H7 (cell line): ENCODE measurements at regions not wholly inside any gene's neighbourhood (a gene's known extent, or its start where the extent isn't known, plus 50 kb on each side); places are given as distances from the start of the nearest gene placed in this dataset.
"Not testable (repeated sequence)": the region's sequence is repeated elsewhere in the genome, so short reads cannot be mapped to it uniquely, and the experiment has no call there.

Experiments used
- DNase-seq: peaks from one replicate; pipeline ENCODE4 v3.0.0; 2012
- H3K27me3 ChIP-seq: 2 replicates; pipeline ENCODE4 v1.6.0; 2011; ENCODE audit warnings: mild to moderate bottlenecking, low read length; ENCODE audit not compliant: control insufficient read depth, insufficient read depth
- H3K36me3 ChIP-seq: replicated peaks from 2 replicates; pipeline ENCODE4 v1.5.1; 2011; ENCODE audit warnings: low read length; ENCODE audit not compliant: control insufficient read depth, insufficient read depth
- H3K4me3 ChIP-seq: 2 replicates; pipeline ENCODE4 v1.5.1; 2011; ENCODE audit warnings: low read depth, mild to moderate bottlenecking, control low read depth, low read length, moderate library complexity; ENCODE audit not compliant: insufficient read depth

DNA sequence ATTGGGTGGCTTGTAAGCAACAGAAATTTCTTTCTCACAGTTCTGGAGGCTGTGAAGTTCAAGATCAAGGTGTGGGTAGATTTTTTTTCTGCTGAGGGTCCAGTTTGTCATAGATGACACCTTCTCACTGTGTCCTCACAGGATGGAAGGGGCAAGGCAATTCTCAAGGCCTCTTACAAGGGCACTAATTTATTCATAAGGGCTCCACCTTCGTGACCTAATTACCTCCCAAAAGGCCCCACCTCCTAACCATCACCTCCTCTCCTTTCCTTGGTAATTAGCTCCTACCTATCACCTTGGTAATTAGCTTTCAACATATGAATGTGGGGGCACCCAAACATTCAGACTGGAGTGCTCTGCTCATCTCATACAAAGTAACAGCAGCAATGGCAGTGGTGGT lies 92.3 kb upstream of the CD44 start:
- Histone ChIP-seq H3K27me3 (no peaks in the 10 kb centered on the region), H3K4me3 (no peak overlapping the region), H3K36me3 (no peaks in the 10 kb centered on the region)
- no peak for DNase-seq

DNA sequence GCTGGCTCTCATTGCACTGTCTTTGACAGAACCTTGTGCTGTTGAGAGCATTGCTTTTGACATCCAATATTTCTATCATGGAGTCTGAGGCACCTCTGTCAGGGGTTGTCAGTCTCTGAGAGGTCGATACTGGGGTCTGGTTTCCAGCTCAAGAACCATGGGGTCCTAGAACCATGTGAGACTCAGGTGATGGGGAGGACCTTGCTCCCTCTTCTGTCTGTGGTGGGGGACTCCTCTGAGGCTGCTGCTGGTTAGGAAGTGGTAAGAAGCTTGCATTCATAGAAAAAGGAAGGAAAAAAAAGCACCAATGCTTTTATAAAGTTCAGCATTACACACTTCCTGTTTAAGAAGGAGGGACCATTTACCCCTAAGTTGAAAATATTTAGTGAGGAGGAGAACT lies 91.8 kb upstream of the CD44 start:
- Histone ChIP-seq H3K36me3 (no peaks in the 10 kb centered on the region), H3K4me3 (no peak overlapping the region), H3K27me3 (no peaks in the 10 kb centered on the region)
- DNase-seq, result no peak

DNA sequence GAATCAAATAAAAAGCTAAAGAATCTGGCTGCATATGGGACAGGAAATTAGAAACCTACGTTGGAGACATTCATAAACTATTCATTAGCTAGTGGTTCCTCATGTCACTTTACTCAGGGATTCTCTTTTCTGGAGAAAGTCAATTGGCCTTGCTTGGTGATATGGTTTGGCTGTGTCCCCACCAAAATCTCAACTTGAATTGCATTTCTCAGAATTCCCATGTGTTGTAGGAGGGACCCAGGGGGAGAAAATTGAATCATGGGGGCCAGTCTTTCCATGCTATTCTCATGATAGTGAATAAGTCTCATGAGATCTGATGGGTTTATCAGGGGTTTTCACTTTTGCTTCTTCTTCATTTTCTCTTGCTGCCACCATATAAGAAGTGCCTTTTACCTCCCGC lies 91.2 kb upstream of the CD44 start:
- Histone ChIP-seq H3K4me3 (no peak overlapping the region), H3K27me3 (no peaks in the 10 kb centered on the region), H3K36me3 (no peaks in the 10 kb centered on the region)
- DNase-seq, result no peak

DNA sequence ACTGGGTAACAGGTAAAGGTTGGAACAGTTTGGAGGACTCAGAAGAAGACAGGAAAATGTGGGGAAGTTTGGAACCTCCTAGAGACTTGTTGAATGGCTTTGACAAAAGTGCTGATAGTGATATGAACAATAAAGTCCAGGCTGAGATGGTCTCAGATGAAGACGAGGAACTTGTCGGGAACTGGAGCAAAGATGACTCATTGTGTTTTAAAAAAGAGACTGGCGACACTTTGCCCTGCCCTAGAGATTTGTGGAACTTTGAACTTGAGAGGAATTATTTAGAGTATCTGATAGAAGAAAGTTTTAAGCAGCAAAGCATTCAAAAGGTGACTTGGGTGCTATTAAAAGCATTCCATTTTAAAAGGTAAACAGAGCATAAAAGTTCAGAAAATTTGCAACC lies 90.6 kb upstream of the CD44 start:
- DNase-seq, H3K4me3 ChIP-seq, H3K36me3 ChIP-seq, H3K27me3 ChIP-seq: not testable (repeated sequence)

DNA sequence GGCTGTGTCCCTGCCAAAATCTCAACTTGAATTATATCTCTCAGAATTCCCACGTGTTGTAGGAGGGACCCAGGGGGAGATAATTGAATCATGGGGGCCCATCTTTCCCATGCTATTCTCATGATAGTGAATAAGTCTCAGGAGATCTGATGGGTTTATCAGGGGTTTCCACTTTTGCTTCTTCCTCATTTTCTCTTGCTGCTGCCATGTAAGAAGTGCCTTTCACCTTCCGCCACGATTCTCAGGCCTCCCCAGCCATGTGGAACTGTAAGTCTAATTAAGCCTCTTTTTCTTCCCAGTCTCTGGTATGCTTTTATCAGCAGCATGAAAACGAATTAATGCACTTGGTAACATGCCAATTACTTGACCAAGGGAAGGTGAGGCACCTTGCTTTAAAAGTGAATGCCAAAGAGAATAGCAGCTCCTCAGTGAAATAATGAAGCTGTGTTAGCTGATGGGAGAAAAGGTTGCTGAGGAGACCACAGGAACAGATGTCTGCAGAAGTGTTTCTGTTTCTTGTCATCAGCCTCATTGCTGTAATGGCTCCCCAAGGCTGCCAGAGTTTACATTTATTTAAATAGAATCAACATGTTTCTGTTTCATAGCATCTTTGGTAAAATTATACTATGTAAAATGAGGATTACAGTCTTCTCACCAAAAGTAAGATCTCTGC lies 89.0 kb upstream of the CD44 start:
- H3K36me3 ChIP-seq, result no peaks in the 10 kb centered on the region
- DNase-seq, result no peak
- no peaks in the 10 kb centered on the region for H3K27me3 ChIP-seq
- H3K4me3 ChIP-seq, result no peak overlapping the region

DNA sequence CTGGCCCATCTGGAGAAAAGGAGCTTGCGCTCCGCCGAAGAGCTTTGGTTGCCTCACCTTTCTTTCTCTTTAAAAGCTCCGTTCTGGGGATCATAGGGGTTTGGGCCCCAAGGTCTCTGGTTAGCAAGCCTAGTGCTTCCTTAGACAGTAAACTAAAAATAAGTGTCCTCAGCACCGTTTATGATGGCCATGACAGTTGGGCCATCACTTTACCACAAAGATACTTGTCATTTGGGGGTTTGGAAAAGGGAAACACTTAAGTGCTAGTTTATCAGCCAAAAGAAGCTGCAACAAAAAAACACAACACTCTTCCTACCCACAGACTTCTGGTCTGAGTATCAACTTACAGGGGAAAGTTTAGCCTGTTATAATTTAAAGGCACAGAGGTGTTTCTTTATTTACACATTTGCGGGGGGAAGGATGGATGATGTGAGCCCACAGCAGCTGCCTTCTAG lies 88.4 kb upstream of the CD44 start:
- Histone ChIP-seq H3K27me3 (no peaks in the 10 kb centered on the region), H3K4me3 (no peak overlapping the region), H3K36me3 (no peaks in the 10 kb centered on the region)
- no peak for DNase-seq

DNA sequence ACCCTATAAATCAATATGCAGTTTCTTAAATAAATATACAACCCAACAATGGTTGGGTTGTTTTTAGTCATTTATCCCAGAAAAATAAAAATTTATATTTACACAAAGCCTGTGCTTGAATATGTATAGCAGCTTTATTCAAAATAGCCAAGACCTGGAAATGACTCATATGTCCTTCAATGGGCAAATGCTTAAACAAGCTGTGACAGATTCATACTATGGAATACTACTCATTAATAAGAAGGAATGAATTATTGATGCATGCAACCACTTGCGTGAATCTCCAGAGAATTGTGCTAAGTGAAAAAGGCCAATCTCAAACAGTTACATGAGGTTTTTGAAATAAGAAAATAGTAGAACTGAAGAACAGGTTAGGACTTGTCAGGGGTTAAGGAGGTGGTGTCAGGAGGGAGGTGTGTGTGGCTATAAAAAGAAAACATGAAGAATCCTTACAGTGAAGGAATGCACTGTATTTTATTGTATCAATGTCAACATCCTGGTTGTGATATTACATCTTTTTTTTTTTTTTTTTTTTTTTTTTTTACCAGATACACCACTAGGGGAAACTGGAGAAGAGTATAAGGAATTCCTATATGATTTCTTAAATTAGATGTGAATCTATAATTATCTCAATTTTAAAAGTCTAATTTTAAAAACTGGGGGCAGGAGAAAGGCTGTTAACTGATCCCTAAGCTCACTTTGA lies 82.4 kb upstream of the CD44 start:
- no peaks in the 10 kb centered on the region for H3K27me3 ChIP-seq
- H3K4me3 ChIP-seq, result no peak overlapping the region
- H3K36me3 ChIP-seq, result no peaks in the 10 kb centered on the region
- DNase-seq, result no peak

DNA sequence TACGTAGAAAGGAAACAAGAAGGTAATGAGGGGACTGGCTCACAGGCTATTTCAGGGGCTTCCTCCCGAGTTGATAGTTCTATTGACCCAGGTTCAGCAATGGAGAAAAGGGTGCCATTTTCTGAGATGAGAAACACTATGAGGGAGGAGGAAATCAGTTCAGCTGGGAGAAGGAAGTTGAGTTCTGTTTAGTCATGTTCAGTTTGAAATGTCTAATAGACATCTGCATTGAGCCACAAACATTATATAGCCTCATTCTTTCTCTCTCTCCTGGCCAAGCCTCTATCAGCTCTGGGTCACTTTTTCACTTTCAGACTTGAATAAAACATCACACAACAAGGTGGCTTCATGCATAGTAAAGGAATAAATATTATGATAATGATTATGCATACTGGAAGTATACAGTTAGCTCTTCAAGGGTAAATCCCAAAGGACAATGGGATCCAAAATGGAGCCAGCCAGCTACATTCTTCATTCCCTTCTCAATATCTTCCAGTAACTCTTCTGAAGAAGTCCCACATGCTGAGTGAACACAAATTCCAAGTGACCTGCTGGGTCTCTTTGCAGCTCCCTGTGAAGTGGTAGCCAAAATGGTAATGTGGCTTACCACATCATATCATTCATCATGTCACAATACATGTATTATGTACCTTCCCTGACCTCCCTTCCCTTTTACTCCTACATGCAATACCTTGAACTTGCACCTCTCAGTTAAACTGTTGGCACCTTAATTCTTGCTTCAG lies 80.9 kb upstream of the CD44 start:
- DNase-seq, result no peak
- no peak overlapping the region for H3K4me3 ChIP-seq
- no peaks in the 10 kb centered on the region for H3K36me3 ChIP-seq
- H3K27me3 ChIP-seq, result no peaks in the 10 kb centered on the region; the same call in 1 of the 2 replicates

DNA sequence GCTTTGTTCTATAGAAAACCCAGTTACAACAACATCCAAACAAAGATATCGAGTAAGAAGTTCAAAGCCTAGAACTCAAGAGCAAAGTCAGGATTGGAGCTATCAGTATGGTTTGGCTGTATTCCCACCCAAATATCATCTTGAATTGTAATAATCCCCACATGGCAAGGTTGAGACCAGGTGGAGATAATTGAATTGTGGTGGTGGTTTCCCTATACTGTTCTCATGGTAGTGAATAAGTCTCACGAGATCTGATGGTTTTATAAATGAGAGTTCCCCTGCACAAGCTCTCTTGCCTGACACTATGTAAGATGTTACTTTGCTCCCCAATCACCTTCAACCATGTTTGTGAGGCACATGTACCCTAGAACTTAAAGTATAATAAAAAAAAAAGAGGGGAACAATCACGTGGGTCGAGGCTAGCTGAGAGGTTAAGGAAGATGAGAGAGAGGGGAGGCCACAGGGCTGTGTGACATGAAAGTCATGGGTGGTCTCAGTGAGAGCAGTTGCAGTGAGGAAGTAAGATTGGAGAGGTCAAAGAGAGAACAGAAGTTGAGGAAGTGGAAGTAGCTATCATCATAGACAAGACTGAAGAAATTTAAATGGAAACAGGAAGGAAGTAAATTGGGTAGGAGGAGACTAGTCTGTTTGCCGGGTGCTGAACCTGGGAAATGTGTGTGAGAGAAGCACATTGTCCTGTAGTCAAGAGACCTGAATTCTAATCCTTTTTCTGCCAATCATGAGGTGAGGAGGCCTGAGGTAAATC lies 80.1 kb upstream of the CD44 start:
- no peak for DNase-seq
- Histone ChIP-seq H3K36me3 (no peaks in the 10 kb centered on the region), H3K27me3 (no peaks in the 10 kb centered on the region; the same call in 1 of the 2 replicates), H3K4me3 (no peak overlapping the region)

DNA sequence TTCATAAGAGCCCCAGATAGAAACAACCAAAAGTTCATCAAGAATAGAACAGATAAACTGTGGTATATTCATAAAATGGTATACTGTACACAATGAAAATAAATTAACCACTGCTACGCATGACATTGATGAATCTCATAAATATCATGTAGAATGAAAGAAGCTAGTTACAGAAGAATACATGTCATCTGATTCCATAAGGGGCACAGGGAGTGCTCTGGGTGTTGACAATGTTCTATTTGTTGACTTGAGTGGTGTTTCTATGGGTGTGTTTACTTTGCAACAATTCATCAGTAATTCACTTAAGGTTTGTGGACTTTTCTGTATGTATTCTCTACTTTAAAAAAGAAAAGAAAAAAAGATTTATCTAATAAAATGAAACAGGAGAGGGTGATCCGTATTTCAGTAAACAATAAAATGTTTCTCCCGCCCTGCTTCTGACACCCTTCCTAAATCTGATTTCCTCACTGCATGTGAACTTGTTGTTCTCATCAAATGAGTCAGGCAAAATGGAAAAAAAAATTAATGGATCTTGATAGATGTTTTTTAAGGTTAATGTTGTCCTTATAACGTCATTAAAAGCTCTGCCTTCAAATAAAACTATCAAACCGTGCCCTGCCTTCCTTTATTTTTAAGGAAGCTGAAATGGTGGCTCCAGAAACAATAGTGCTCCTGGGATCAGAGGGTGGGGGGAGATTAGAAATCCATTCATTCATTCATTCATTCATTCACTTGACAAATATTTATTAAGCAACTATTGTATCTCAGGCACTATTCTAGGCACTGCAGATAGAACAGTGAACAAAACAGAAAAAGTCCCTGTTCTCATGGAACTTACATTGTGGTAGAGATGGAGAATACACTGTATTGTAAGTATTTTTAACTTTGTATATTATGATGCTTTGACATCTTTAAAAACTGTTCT lies 77.2 kb upstream of the CD44 start:
- H3K4me3 ChIP-seq, result no peak overlapping the region
- no peaks in the 10 kb centered on the region for H3K36me3 ChIP-seq
- H3K27me3 ChIP-seq, result no peaks in the 10 kb centered on the region; the same call in 1 of the 2 replicates
- no peak for DNase-seq

DNA sequence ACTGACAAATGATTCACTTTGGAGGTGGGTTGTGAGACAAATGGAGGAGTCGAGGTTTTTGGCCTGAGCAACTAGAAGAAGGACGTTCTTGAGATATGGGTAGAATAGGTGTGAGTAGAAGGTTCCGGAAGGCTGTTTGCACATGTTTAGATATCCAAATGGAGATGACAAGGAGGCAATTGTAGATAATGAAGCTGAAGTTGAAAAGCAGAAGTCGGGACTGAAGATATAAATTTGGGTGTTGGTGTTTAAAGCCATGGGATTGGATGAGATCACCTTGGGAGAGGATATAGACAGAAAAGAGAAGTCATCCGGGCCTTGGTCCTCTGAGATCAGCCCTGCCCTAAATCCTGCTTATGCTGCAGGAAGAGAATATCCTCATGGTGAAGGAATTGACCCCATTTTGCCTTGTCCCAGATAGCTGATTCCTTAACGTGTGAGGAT lies 75.5 kb upstream of the CD44 start:
- no peak for DNase-seq
- Histone ChIP-seq H3K36me3 (no peaks in the 10 kb centered on the region), H3K27me3 (no peaks in the 10 kb centered on the region; the same call in 1 of the 2 replicates), H3K4me3 (no peak overlapping the region)

DNA sequence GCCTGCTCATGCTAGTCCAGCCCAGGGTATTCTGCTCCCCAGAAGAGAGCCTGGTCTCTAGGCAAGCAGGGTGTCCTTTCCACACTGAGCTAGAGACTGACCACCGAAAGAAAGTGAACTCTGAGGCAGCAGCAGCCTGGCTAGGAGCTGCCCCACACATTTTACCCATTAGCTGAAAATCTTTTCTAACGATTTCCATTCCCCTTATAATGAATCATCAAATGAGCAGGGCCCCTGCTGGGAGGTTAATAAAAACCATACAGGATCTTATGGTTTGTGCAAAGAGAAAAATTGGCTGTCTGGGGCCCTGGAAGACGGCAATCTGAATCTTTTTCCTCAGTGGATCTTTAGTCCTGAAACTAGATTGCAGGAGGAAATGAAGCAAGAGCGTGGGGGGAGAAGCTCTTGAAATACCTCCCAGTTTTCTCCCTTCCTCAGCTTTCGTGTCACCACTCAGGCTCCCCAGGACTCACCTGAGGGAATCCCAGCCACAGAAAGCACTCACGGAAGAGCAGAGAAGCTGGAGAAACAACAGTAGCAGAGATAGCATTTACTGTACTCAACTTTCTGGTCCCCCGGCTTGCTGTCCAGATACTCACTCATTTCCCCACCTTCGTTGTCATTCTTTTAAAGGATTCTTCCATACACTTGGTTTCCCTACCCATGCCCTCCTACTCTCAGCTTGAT lies 74.7 kb upstream of the CD44 start:
- no peak for DNase-seq
- H3K36me3 ChIP-seq, result no peaks in the 10 kb centered on the region
- H3K27me3 ChIP-seq, result no peaks in the 10 kb centered on the region; the same call in 1 of the 2 replicates
- no peak overlapping the region for H3K4me3 ChIP-seq

DNA sequence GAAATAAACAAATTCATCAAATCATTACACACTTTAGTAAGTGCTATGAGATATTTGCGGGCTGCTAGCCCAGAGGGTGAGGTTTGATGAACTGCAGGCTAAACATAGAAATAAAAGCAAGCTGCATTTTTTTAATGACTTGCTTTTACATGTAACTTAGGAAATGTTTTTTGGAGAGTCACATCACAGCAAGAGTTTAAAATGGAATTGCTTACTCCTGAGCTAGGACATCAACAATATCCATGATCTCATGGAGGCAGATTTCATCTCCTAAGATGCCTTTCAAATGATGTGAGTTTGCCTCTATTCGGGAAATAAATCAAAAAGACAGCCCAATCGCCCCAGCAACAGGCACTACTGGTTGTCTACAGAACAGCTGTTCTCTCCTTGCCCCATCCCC lies 73.4 kb upstream of the CD44 start:
- Histone ChIP-seq H3K27me3 (no peaks in the 10 kb centered on the region; the same call in 1 of the 2 replicates), H3K4me3 (no peak overlapping the region), H3K36me3 (no peaks in the 10 kb centered on the region)
- no peak for DNase-seq
